Fibroblast of skin of left biceps (primary cell): ENCODE measurements at regions not wholly inside any gene's neighbourhood (a gene's known extent, or its start where the extent isn't known, plus 50 kb on each side); places are given as distances from the start of the nearest gene placed in this dataset.

Experiments
- DNase-seq, 2 experiments: peaks; one replicate each; pipeline ENCODE4 v3.0.0-alpha.2; 2013; ENCODE audit warnings: low read depth in 2 of 2

GRCh38 chr9:86697213-86697612 lies 250.1 kb downstream of the GAS1 start:
- no peak for DNase-seq

GRCh38 chr9:86695910-86696424 lies 251.3 kb downstream of the GAS1 start:
- no peak for DNase-seq

GRCh38 chr9:86690034-86690433 lies 257.3 kb downstream of the GAS1 start:
- DNase-seq: no peak

GRCh38 chr9:86687788-86688187 lies 259.5 kb downstream of the GAS1 start:
- no peak for DNase-seq

- no peak for DNase-seq
Measured at GRCh38 chr9:86685556-86685955, 261.8 kb downstream of the GAS1 start.

GRCh38 chr9:86684148-86684547 lies 263.2 kb downstream of the GAS1 start:
- no peak for DNase-seq

- no peak for DNase-seq
Measured at GRCh38 chr9:86682240-86682639, 265.1 kb downstream of the GAS1 start.

GRCh38 chr9:86679909-86680308 lies 267.4 kb downstream of the GAS1 start:
- no peak for DNase-seq

- DNase-seq: no peak
Measured at GRCh38 chr9:86676396-86676795, 270.9 kb downstream of the GAS1 start.

- DNase-seq: no peak
Measured at GRCh38 chr9:86675805-86676204, 271.5 kb downstream of the GAS1 start.

GRCh38 chr9:86674487-86674886 lies 272.8 kb downstream of the GAS1 start:
- no peak for DNase-seq

- DNase-seq: no peak
Measured at GRCh38 chr9:86672966-86673365, 274.3 kb downstream of the GAS1 start.

- no peak for DNase-seq
Measured at GRCh38 chr9:86672301-86672700, 275.0 kb downstream of the GAS1 start.

GRCh38 chr9:86671018-86671417 lies 276.3 kb downstream of the GAS1 start:
- DNase-seq: no peak

GRCh38 chr9:86670536-86670935 lies 276.8 kb downstream of the GAS1 start:
- DNase-seq: no peak

GRCh38 chr9:86670076-86670475 lies 277.2 kb downstream of the GAS1 start:
- DNase-seq: no peak

- no peak for DNase-seq
Measured at GRCh38 chr9:86669422-86669821, 277.9 kb downstream of the GAS1 start.

GRCh38 chr9:86668488-86668887 lies 278.8 kb downstream of the GAS1 start:
- DNase-seq: no peak

GRCh38 chr9:86667307-86667706 lies 280.0 kb downstream of the GAS1 start:
- peak in 1 of 2 experiments; percentile 44 for DNase-seq

GRCh38 chr9:86665416-86665815 lies 281.9 kb downstream of the GAS1 start:
- peak in 1 of 2 experiments; percentile 52 for DNase-seq

- no peak for DNase-seq
Measured at GRCh38 chr9:86664603-86665002, 282.7 kb downstream of the GAS1 start.

- DNase-seq: no peak
Measured at GRCh38 chr9:86663905-86664304, 283.4 kb downstream of the GAS1 start.

GRCh38 chr9:86662890-86663468 lies 284.3 kb downstream of the GAS1 start:
- no peak for DNase-seq
